ENCODE measurements at regions not wholly inside any gene's neighbourhood (a gene's known extent, or its start where the extent isn't known, plus 50 kb on each side); places are given as distances from the start of the nearest gene placed in this dataset.

DNA sequence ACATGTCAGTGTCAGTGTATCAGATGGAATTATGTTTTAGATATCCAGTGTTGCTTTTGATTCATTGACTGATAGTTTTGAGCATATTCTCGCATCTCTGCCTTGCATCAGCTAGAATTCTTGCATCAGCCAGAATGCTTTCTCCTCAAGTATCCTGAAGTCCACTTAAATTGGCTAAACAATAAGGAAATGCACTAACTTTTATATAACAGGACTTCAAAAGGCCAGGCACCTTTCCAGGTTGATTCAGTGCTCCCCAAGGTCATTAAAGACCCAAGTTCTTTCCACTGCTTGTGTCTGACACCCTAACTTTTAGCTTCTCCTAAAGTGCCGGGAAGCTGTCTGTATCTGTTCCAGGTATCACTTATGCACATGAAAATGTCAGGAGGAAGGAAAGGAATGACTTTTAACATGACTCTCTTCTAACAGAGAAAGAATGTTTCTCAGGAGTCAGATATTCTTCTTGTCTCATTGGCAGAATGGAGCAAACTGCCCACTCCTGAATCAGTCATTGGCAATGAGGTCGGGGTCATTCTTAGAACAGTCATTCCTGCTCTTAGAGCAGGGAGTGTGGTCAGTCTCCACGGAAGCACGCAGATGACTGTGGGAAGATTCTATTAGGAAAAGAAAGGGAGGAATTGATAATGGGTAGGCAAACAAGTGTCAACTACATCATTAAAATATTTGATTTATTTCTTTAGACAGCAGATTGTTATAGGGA lies 92.9 kb upstream of the TLL1 start:
- TF ChIP-seq, protein P1, sequence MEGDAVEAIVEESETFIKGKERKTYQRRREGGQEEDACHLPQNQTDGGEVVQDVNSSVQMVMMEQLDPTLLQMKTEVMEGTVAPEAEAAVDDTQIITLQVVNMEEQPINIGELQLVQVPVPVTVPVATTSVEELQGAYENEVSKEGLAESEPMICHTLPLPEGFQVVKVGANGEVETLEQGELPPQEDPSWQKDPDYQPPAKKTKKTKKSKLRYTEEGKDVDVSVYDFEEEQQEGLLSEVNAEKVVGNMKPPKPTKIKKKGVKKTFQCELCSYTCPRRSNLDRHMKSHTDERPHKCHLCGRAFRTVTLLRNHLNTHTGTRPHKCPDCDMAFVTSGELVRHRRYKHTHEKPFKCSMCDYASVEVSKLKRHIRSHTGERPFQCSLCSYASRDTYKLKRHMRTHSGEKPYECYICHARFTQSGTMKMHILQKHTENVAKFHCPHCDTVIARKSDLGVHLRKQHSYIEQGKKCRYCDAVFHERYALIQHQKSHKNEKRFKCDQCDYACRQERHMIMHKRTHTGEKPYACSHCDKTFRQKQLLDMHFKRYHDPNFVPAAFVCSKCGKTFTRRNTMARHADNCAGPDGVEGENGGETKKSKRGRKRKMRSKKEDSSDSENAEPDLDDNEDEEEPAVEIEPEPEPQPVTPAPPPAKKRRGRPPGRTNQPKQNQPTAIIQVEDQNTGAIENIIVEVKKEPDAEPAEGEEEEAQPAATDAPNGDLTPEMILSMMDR (conservative IDR thresholded peaks at IDR 0.05 in 1 of 2, IDR thresholded peaks at IDR 0.05 in 1 of 2; ENCODE audit: extremely low read depth in 1 of 2, insufficient read depth in 1 of 2, low read depth in 1 of 2, low read length in 2 of 2), result no peak
- no peak for TF ChIP-seq EZH2 (IDR thresholded peaks at IDR 0.05; ENCODE audit: borderline replicate concordance, low read length)
